Posterior vena cava (tissue), 2 donors: ENCODE measurements at regions not wholly inside any gene's neighbourhood (a gene's known extent, or its start where the extent isn't known, plus 50 kb on each side); places are given as distances from the start of the nearest gene placed in this dataset.

Experiments
- DNase-seq: peaks from one replicate; pipeline ENCODE4 v3.0.0-alpha.2; 2020; ENCODE audit warnings: low spot score
- intact Hi-C, 2 donors: fragments of 100-400 bp; cut with DNase I; formaldehyde crosslinking; loops; one replicate each; pipeline versions ENCODE4 v1.14.1 to v1.14.2; 2022 to 2023
- donor health status: DM: yes; HTN: yes; CAD: no.
- donor health status: DM: yes; HTN: yes; CAD: no.

DNA sequence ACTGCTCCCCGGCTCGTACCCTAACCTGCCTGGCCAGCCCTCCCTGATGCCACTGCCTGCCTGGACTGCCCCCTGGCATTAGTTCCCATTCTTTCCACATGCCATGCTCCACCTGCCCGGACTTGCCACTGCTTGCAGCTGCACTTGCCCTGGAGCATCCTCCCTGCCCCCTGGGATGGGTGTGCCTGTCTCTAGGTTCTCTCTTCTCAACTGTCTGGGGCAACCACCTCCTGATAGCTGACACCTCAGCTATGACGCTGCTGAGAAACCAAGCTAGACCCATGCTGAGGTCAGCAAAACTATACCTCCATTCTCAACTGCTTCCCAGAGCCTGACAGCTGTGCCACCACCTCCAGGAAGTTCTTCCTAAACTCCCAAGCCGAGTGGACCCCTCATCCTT is 72.1 kb downstream of the PERP start:
- intact Hi-C loops: no loop called here
- no peak for DNase-seq

DNA sequence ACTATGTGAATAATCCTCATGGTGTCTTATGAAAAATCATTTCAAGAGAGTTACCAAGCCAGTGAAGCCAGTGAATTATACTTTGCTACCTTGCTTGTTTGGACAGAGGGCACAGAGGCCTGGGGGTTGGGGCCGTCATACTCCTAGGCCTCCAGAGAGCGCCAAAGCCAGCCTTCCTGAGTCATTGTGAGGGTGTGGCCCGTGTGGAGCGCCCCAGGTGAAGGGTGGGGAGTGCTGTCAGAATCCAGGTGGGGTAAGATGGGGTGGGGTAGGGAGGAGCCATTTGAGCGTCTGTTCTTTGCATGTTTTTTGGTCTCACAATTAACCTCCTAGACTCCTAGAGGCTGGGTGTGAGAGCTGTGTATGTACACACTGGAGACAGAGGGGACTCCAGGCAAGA is 71.1 kb downstream of the PERP start:
- no peak for DNase-seq

GRCh38 chr6:138037009-138037504 is 70.2 kb downstream of the PERP start:
- no peak for DNase-seq

More for the DNA sequence above, 71.1 kb downstream of the PERP start:
- intact Hi-C loops: no loop called here

GRCh38 chr6:138038142-138038870 is 68.9 kb downstream of the PERP start:
- no peak for DNase-seq
- intact Hi-C loops: no loop called here

More at GRCh38 chr6:138037009-138037504, 70.2 kb downstream of the PERP start:
- intact Hi-C loops: no loop called here
